ENCODE measurements at regions not wholly inside any gene's neighbourhood (a gene's known extent, or its start where the extent isn't known, plus 50 kb on each side); places are given as distances from the start of the nearest gene placed in this dataset.
"Not testable (repeated sequence)": the region's sequence is repeated elsewhere in the genome, so short reads cannot be mapped to it uniquely, and the experiment has no call there.

- no peak for DNase-seq (ENCODE audit: low read depth in 1 of 2, low spot score in 2 of 2)
Measured at GRCh38 chr10:123252779-123253178, 98.6 kb downstream of the BUB3 start.

DNA sequence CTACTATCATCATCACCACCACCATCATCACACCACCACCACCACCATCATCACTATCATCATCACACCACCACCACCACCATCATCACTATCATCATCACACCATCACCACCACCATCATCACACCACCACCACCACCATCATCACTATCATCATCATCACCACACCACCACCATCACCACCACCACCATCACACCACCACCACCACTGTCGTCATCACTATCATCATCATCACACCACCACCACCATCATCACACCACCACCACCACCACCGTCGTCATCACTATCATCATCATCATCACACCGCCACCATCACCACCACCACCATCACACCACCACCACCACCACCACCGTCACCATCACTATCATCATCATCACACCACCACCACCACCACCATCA is 100.1 kb downstream of the BUB3 start:
- H3K27me3 ChIP-seq (replicated peaks); H3K27ac ChIP-seq; DNase-seq (ENCODE audit: low read depth in 1 of 2, low spot score in 2 of 2); H3K9me3 ChIP-seq (replicated peaks); H3K4me3 ChIP-seq; H3K36me3 ChIP-seq; H3K4me1 ChIP-seq (replicated peaks): not testable (repeated sequence)

More at GRCh38 chr10:123252779-123253178, 98.6 kb downstream of the BUB3 start:
- no peaks in the 10 kb centered on the region for H3K9me3 ChIP-seq (replicated peaks)
- no peaks in the 10 kb centered on the region for H3K36me3 ChIP-seq
- no peaks in the 10 kb centered on the region for H3K27me3 ChIP-seq (replicated peaks)
- no peak overlapping the region for H3K27ac ChIP-seq
- no peak overlapping the region for H3K4me3 ChIP-seq
- H3K4me1 ChIP-seq (replicated peaks) = no peaks in the 10 kb centered on the region

- no peaks in the 10 kb centered on the region for H3K9me3 ChIP-seq (replicated peaks)
- no peaks in the 10 kb centered on the region for H3K36me3 ChIP-seq
- H3K27ac ChIP-seq = no peak overlapping the region
- H3K4me1 ChIP-seq (replicated peaks) = no peaks in the 10 kb centered on the region
- H3K27me3 ChIP-seq (replicated peaks) = no peaks in the 10 kb centered on the region
- H3K4me3 ChIP-seq = no peak overlapping the region
- no peak for DNase-seq (ENCODE audit: low read depth in 1 of 2, low spot score in 2 of 2)
Measured at GRCh38 chr10:123257904-123258456, 103.8 kb downstream of the BUB3 start.

DNA sequence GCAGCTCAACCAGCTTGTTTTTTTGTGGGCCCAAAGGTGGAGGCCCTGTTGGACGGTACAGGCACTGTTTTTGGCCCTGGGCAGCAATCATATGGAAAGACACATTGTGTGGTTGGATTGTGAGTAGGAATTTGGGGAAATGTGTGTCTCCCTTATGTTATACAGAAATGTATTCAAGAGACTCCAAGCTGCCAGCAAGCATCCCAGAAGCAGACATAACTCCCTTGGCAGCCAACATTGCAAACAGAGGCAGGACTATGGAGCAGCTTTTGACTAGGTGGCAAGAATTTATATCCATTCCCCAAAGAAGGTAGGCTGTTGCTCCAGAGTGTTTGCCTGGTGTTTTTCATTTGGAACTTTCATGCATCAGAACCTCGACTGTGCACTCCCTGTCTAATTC is 104.9 kb downstream of the BUB3 start:
- Histone ChIP-seq H3K9me3 (replicated peaks) (no peaks in the 10 kb centered on the region), H3K4me1 (replicated peaks) (no peaks in the 10 kb centered on the region)
- DNase-seq (ENCODE audit: low read depth in 1 of 2, low spot score in 2 of 2) = no peak

DNA sequence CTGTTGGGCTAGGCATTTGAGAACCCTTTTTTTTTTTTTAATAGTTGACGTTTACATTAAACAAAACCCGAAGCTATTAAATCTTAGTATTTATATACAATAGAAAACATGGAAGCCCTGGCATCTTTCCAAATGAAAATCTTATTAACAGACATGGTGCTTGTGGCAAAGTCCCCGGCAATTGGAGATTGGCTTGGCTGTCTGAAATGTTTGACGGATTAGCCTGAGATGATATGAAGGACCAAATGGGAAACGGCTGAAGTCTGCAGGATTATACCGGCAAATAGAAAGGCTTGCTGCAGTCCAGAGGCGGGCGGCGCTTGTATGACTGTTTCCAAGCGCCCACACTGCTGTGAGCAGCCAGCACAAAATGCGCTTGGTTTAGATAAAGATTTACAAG is 105.6 kb downstream of the BUB3 start:
- Histone ChIP-seq H3K36me3 (no peaks in the 10 kb centered on the region), H3K4me3 (no peak overlapping the region), H3K27me3 (replicated peaks) (no peaks in the 10 kb centered on the region), H3K4me1 (replicated peaks) (no peaks in the 10 kb centered on the region), H3K9me3 (replicated peaks) (no peaks in the 10 kb centered on the region), H3K27ac (no peak overlapping the region)
- DNase-seq (ENCODE audit: low read depth in 1 of 2, low spot score in 2 of 2) = no peak

More for the DNA sequence above, 104.9 kb downstream of the BUB3 start:
- Histone ChIP-seq H3K27me3 (replicated peaks) (no peaks in the 10 kb centered on the region), H3K36me3 (no peaks in the 10 kb centered on the region), H3K4me3 (no peak overlapping the region), H3K27ac (no peak overlapping the region)

DNA sequence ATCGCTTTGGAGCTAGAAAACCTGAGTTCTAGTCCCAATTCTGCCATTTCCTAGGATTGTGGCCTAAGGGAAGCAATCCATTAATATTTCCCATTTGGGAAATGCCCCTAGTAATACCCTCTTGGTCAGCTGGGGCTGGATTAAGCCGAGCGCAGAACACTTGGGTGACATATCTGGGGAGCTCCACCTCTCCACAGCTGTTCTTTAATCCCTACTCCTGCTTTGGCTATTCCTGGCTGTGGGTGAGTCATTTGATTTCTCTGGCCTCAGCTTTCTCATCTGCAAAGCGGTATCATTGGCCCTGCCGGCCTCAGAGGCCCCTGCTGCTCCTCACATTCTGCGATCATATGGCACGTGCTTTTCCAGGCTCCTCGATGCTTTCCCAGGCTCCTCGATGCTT is 108.3 kb downstream of the BUB3 start:
- Histone ChIP-seq H3K4me3 (no peak overlapping the region), H3K36me3 (no peaks in the 10 kb centered on the region), H3K27me3 (replicated peaks) (no peaks in the 10 kb centered on the region), H3K4me1 (replicated peaks) (no peaks in the 10 kb centered on the region), H3K9me3 (replicated peaks) (no peaks in the 10 kb centered on the region), H3K27ac (no peak overlapping the region)
- no peak for DNase-seq (ENCODE audit: low read depth in 1 of 2, low spot score in 2 of 2)

- DNase-seq (ENCODE audit: low read depth in 1 of 2, low spot score in 2 of 2) = no peak
- H3K4me3 ChIP-seq = no peak overlapping the region
Measured at GRCh38 chr10:123266971-123267370, 112.8 kb downstream of the BUB3 start.

DNA sequence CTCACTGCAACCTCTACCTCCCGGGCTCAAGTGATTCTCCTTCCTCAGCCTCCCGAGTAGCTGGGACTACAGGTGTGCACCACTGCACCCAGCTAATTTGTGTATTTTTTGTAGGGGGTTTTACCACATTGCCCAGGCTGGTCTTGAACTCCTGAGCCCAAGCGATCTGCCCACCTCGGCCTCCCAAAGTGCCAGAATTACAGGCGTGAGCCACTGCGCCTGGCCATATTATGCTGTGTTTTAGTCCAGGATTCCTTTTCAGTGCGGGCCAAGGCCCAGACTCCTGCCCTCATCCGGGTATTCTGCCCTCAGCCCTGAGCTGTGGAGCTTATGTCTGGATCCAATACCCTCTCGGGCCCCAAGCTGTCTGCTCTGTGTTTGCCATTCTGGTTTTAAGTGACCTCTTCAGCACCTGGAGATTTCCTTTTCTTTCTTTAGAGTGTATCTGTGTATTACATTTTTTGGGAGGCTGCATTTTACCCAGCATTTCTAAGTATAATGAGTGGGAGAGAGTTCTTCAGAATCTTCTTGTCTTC is 114.9 kb downstream of the BUB3 start:
- Histone ChIP-seq H3K4me1 (replicated peaks) (no peaks in the 10 kb centered on the region), H3K4me3 (no peak overlapping the region), H3K27ac (no peak overlapping the region), H3K27me3 (replicated peaks) (no peaks in the 10 kb centered on the region), H3K36me3 (no peaks in the 10 kb centered on the region), H3K9me3 (replicated peaks) (no peaks in the 10 kb centered on the region)
- DNase-seq (ENCODE audit: low read depth in 1 of 2, low spot score in 2 of 2) = no peak

More at GRCh38 chr10:123266971-123267370, 112.8 kb downstream of the BUB3 start:
- H3K27ac ChIP-seq = no peak overlapping the region
- no peaks in the 10 kb centered on the region for H3K27me3 ChIP-seq (replicated peaks)
- H3K9me3 ChIP-seq (replicated peaks) = no peaks in the 10 kb centered on the region
- no peaks in the 10 kb centered on the region for H3K36me3 ChIP-seq
- no peaks in the 10 kb centered on the region for H3K4me1 ChIP-seq (replicated peaks)

DNA sequence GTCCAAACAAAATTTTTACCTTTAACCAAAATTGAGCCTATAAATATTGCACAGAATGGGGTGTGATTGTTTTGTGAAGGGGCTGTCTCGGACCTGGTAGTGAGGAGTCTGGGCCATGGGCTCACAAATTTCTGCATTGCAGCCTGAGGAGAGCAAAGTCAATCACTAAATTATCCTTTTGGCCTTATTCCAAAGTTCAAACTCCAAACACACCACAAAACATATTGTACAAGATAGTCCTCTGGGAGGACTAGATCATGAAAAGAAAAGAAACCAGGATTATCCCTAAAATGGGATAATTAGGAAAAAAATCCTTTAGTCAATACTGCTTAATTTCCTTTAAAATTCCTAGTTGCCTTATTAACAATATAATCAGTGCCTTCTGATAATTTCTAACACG is 115.5 kb downstream of the BUB3 start:
- no peaks in the 10 kb centered on the region for H3K4me1 ChIP-seq (replicated peaks)
- no peaks in the 10 kb centered on the region for H3K27me3 ChIP-seq (replicated peaks)
- H3K36me3 ChIP-seq = no peaks in the 10 kb centered on the region
- no peaks in the 10 kb centered on the region for H3K9me3 ChIP-seq (replicated peaks)
- H3K27ac ChIP-seq = no peak overlapping the region
- DNase-seq (ENCODE audit: low read depth in 1 of 2, low spot score in 2 of 2) = no peak
- no peak overlapping the region for H3K4me3 ChIP-seq

DNA sequence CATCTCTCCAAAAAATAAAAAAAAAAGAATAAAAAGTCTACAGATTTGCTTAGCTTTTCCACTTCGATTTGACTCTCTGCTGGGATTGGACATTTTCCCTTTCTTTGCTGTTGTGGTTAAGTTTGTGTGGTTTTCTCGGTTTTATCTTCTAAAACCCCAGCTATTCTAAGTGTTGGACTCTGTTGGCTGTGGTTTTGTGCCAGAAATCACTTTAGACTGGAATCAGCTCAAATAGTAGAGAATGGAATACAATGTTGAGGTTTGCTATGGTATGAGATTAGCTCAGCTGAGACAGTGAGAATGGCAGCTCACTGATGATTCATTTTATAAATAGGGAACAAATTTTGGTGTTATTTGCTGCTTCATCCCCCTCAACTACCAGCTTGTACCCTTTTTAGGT is 116.0 kb downstream of the BUB3 start:
- H3K36me3 ChIP-seq = no peaks in the 10 kb centered on the region
- H3K9me3 ChIP-seq (replicated peaks) = no peaks in the 10 kb centered on the region
- DNase-seq (ENCODE audit: low read depth in 1 of 2, low spot score in 2 of 2) = peak in 1 of 2 experiments; percentile 39
- no peak overlapping the region for H3K27ac ChIP-seq
- H3K27me3 ChIP-seq (replicated peaks) = no peaks in the 10 kb centered on the region
- H3K4me3 ChIP-seq = no peak overlapping the region
- no peaks in the 10 kb centered on the region for H3K4me1 ChIP-seq (replicated peaks)

DNA sequence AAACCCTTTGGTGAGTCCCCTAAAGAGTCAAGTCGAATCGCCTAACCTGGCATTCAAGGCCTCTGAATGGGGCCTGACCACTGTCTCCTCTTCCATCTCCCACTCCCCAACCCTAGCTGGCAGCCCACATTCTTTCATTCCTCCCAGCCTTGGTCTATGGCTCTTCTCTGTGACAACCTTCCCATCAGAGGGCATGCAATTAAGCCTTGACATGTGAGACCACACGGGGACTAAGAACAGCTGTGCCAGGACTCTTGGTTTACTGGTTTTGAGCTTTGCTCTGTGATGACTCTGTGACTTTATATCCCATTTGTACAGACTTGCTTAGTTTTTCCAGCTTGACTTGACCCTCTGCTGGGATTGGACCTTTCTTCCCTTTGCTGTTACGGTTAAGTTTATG is 116.6 kb downstream of the BUB3 start:
- H3K9me3 ChIP-seq (replicated peaks) = no peaks in the 10 kb centered on the region
- no peak for DNase-seq (ENCODE audit: low read depth in 1 of 2, low spot score in 2 of 2)
- H3K27ac ChIP-seq = no peak overlapping the region
- H3K36me3 ChIP-seq = no peaks in the 10 kb centered on the region
- no peaks in the 10 kb centered on the region for H3K27me3 ChIP-seq (replicated peaks)
- H3K4me1 ChIP-seq (replicated peaks) = no peaks in the 10 kb centered on the region
- H3K4me3 ChIP-seq = no peak overlapping the region

- H3K27me3 ChIP-seq (replicated peaks) = no peaks in the 10 kb centered on the region
- H3K4me1 ChIP-seq (replicated peaks) = no peaks in the 10 kb centered on the region
- no peak overlapping the region for H3K27ac ChIP-seq
- H3K9me3 ChIP-seq (replicated peaks) = no peaks in the 10 kb centered on the region
- no peaks in the 10 kb centered on the region for H3K36me3 ChIP-seq
- no peak for DNase-seq (ENCODE audit: low read depth in 1 of 2, low spot score in 2 of 2)
- no peak overlapping the region for H3K4me3 ChIP-seq
Measured at GRCh38 chr10:123272171-123272570, 118.0 kb downstream of the BUB3 start.

DNA sequence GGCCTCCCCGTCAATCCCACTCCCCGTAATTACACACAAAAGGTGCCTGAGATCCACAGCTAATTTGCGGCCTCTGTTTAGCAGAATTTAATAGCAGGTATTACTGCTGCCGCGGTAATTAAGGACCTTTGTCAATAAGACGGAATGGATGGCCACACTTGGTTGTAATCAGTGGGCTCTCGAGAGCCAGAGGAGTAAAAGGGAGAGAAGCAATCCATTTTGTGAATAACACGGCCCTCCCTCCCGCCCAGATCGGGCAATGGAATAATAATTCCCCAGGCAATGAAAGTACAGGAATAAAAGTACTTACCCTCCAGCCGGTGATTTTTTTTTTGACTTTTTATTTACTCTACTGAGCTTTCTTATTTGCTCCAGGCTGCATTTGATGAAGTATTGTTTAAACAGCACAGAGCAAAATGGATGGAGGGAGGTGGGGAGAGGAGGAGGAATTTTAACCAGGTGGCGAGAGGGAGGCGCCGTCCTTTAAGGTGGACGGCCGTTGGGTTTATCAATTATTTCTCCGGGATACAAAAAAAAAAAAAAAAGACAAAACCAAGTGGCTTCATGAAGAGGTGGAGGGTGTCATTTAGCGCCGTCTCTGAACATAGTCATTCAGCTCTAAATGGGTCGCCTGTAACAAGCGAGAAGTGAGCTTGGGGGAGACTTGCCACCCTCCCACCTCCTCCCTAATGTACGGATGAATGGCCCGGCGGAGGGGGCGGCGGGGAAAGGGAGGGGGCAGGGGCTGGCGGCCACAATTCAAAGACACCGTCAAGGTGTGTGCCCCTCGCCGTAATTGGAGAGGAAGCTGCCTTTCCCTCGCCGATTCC is 120.3 kb downstream of the BUB3 start:
- Histone ChIP-seq H3K27me3 (replicated peaks) (no peaks in the 10 kb centered on the region), H3K4me3 (no peak overlapping the region), H3K27ac (no peak overlapping the region), H3K4me1 (replicated peaks) (no peaks in the 10 kb centered on the region), H3K9me3 (replicated peaks) (no peaks in the 10 kb centered on the region), H3K36me3 (no peaks in the 10 kb centered on the region)
- DNase-seq (ENCODE audit: low read depth in 1 of 2, low spot score in 2 of 2) = no peak

- no peak overlapping the region for H3K27ac ChIP-seq
- H3K36me3 ChIP-seq = no peaks in the 10 kb centered on the region
- H3K4me1 ChIP-seq (replicated peaks) = no peaks in the 10 kb centered on the region
- no peaks in the 10 kb centered on the region for H3K27me3 ChIP-seq (replicated peaks)
- no peak for DNase-seq (ENCODE audit: low read depth in 1 of 2, low spot score in 2 of 2)
- no peak overlapping the region for H3K4me3 ChIP-seq
- no peaks in the 10 kb centered on the region for H3K9me3 ChIP-seq (replicated peaks)
Measured at GRCh38 chr10:123275136-123275564, 120.9 kb downstream of the BUB3 start.

All from SJSA1 (cell line).